ENCODE measurements at regions not wholly inside any gene's neighbourhood (a gene's known extent, or its start where the extent isn't known, plus 50 kb on each side); places are given as distances from the start of the nearest gene placed in this dataset.

DNA sequence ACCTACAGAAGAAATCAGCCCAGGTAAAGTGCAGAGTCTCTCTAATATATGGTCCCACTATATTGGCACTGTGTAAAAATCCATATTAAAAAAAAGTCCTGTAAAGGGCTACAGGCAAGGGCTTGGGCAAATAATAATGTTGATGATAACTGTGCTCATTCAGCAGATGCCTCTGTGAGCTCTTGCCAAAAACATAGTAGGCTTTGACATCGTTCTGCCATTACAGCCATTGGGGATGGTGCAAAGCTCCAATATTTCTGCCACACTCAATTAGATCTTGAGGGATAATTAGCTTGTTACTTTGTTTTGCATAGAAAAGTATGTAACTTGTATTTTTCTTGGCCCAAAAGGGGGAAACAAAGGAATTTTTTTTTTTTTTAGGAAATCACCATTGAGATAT is 645.5 kb upstream of the FAM241A start:
- ChIA-PET POLR2A (ENCODE audit: unreplicated experiment) (no interaction called here), CTCF (no interaction called here)
- Histone ChIP-seq H3K4ac (ENCODE audit: low read depth, low read length) (no peak overlapping the region; the same call in 1 of the 2 replicates), H2AK5ac (ENCODE audit: low read depth, low read length) (no peak overlapping the region), H3K23ac (ENCODE audit: low read depth, low read length) (no peak overlapping the region), H3K79me1 (ENCODE audit: low read depth in 1 of 2, low read length in 2 of 2) (no peaks in the 10 kb centered on the region), H2BK120ac (ENCODE audit: low read depth, low read length) (peak overlapping the region; percentile 9), H3K56ac (ENCODE audit: extremely low read depth, insufficient read depth, low read length) (no peak overlapping the region), H3K36me3 (ENCODE audit: control insufficient read depth, insufficient read depth, low read length) (no peaks in the 10 kb centered on the region), H3K9ac (ENCODE audit: low read depth, low read length) (no peak overlapping the region), H2BK5ac (ENCODE audit: low read depth, low read length, poor library complexity, severe bottlenecking) (peak overlapping the region; percentile 26), H3K4me2 (ENCODE audit: low read depth, low read length) (no peak overlapping the region), H4K91ac (ENCODE audit: insufficient read depth, low read depth, low read length) (peak overlapping the region; percentile 66; the same call in 1 of the 2 replicates), H3K4me1 (ENCODE audit: control insufficient read depth, insufficient read depth, low read length) (0 out of 2 replicates have a peak, but pooled peaks cover 2% of the 10 kb centered on the region), H3K4me3 (ENCODE audit: insufficient read depth, low read depth, low read length) (no peak overlapping the region), H3K9me1 (ENCODE audit: insufficient read depth, low read length) (no peaks in the 10 kb centered on the region; the same call in 1 of the 2 replicates), H3K9me3 (ENCODE audit: control insufficient read depth, insufficient read depth, low read length) (no peaks in the 10 kb centered on the region), H3K18ac (ENCODE audit: low read depth, low read length) (no peak overlapping the region), H3K14ac (replicated peaks; ENCODE audit: low read depth, low read length) (no peak overlapping the region), H3K27ac (ENCODE audit: insufficient read depth, low read length) (no peak overlapping the region; the same call in 1 of the 2 replicates), H2AK9ac (replicated peaks; ENCODE audit: low read depth, low read length, poor library complexity) (no peak overlapping the region), H4K8ac (ENCODE audit: low read depth in 2 of 2, low read length in 2 of 2) (0 out of 4 replicates have a peak overlapping the region, but pooled peaks of 1 of the 2 experiments have one; percentile 24), H2BK20ac (ENCODE audit: low read depth, low read length) (0 out of 2 replicates have a peak overlapping the region, but pooled peaks have one; percentile 27), H4K20me1 (ENCODE audit: insufficient read depth, low read length) (no peaks in the 10 kb centered on the region), H3K27me3 (ENCODE audit: control insufficient read depth, insufficient read depth, low read length) (no peaks in the 10 kb centered on the region), H2AFZ (replicated peaks; ENCODE audit: low read length, poor library complexity) (no peak overlapping the region), H2BK15ac (ENCODE audit: low read depth, low read length) (no peak overlapping the region), H4K5ac (ENCODE audit: low read depth, low read length) (no peak overlapping the region; the same call in 1 of the 2 replicates)
- TF ChIP-seq SMC3 (IDR thresholded peaks at IDR 0.05; ENCODE audit: low read depth, low read length) = no peak
- TF ChIP-seq, protein P1, sequence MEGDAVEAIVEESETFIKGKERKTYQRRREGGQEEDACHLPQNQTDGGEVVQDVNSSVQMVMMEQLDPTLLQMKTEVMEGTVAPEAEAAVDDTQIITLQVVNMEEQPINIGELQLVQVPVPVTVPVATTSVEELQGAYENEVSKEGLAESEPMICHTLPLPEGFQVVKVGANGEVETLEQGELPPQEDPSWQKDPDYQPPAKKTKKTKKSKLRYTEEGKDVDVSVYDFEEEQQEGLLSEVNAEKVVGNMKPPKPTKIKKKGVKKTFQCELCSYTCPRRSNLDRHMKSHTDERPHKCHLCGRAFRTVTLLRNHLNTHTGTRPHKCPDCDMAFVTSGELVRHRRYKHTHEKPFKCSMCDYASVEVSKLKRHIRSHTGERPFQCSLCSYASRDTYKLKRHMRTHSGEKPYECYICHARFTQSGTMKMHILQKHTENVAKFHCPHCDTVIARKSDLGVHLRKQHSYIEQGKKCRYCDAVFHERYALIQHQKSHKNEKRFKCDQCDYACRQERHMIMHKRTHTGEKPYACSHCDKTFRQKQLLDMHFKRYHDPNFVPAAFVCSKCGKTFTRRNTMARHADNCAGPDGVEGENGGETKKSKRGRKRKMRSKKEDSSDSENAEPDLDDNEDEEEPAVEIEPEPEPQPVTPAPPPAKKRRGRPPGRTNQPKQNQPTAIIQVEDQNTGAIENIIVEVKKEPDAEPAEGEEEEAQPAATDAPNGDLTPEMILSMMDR (conservative IDR thresholded peaks at IDR 0.05; ENCODE audit: low read depth, low read length) = no peak
- TF ChIP-seq, protein P2, sequence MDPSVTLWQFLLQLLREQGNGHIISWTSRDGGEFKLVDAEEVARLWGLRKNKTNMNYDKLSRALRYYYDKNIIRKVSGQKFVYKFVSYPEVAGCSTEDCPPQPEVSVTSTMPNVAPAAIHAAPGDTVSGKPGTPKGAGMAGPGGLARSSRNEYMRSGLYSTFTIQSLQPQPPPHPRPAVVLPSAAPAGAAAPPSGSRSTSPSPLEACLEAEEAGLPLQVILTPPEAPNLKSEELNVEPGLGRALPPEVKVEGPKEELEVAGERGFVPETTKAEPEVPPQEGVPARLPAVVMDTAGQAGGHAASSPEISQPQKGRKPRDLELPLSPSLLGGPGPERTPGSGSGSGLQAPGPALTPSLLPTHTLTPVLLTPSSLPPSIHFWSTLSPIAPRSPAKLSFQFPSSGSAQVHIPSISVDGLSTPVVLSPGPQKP (IDR thresholded peaks at IDR 0.05; ENCODE audit: borderline replicate concordance, low read depth, low read length) = no peak
- no peak for TF ChIP-seq FOS (IDR thresholded peaks at IDR 0.05; ENCODE audit: low read depth, low read length)
- no peak for TF ChIP-seq RFX5 (IDR thresholded peaks at IDR 0.05; ENCODE audit: low read depth, low read length)
- no peak for TF ChIP-seq RCOR1 (IDR thresholded peaks at IDR 0.05; ENCODE audit: insufficient replicate concordance, low read length)
- TF ChIP-seq CHD1 (IDR thresholded peaks at IDR 0.05; ENCODE audit: low read depth, low read length) = no peak
- no peak for TF ChIP-seq CEBPB (IDR thresholded peaks at IDR 0.05; ENCODE audit: low read depth, low read length)
- TF ChIP-seq POLR2A (IDR thresholded peaks at IDR 0.05; ENCODE audit: low read depth, low read length) = no peak
- no peak for TF ChIP-seq BHLHE40 (IDR thresholded peaks at IDR 0.05; ENCODE audit: low read depth, low read length)
- TF ChIP-seq MXI1 (IDR thresholded peaks at IDR 0.05; ENCODE audit: borderline replicate concordance, low read depth, low read length) = no peak
- no peak for TF ChIP-seq RAD21 (IDR thresholded peaks at IDR 0.05; ENCODE audit: low read length)
- TF ChIP-seq NFE2L2 (IDR thresholded peaks at IDR 0.05; ENCODE audit: low read depth, low read length) = no peak
- TF ChIP-seq MAFK (IDR thresholded peaks at IDR 0.05; ENCODE audit: low read depth, low read length) = no peak
- TF ChIP-seq MAZ (IDR thresholded peaks at IDR 0.05; ENCODE audit: borderline replicate concordance, low read depth, low read length) = no peak
- TF ChIP-seq, protein P3, sequence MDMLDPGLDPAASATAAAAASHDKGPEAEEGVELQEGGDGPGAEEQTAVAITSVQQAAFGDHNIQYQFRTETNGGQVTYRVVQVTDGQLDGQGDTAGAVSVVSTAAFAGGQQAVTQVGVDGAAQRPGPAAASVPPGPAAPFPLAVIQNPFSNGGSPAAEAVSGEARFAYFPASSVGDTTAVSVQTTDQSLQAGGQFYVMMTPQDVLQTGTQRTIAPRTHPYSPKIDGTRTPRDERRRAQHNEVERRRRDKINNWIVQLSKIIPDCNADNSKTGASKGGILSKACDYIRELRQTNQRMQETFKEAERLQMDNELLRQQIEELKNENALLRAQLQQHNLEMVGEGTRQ (IDR thresholded peaks at IDR 0.05; ENCODE audit: low read depth, low read length) = no peak
- in situ Hi-C loops (cut with MboI; ENCODE audit: low sequenced_read_pairs) = no loop called here
- DNase-seq (no peak), ATAC-seq (ENCODE audit: low read depth) (peak; percentile 51)
- BruUV-seq (replicated peaks) = no TSS peak
- dilution Hi-C loops (cut with HindIII; ENCODE audit: low sequenced_read_pairs, unreplicated experiment) = no loop called here
- WGBS, 2 experiments (ENCODE audit: extremely low coverage in 2 of 2, insufficient read length in 1 of 2) = no CpG with 5 or more reads among the region's 1 CpG
- intact Hi-C loops (cut with micrococcal nuclease) = no loop called here

All from IMR-90 (cell line).